Bone marrow (tissue), 2 donors: ENCODE measurements at regions not wholly inside any gene's neighbourhood (a gene's known extent, or its start where the extent isn't known, plus 50 kb on each side); places are given as distances from the start of the nearest gene placed in this dataset.

Experiments
- DNase-seq, 2 donors: peaks; one replicate each; lab custom pipeline; 2025; lab: John Stamatoyannopoulos, UW

- no peak for DNase-seq
Measured at GRCh38 chr22:27223317-27224177, 566.2 kb downstream of the MIAT start.

- no peak for DNase-seq
Measured at GRCh38 chr22:27224485-27225374, 567.3 kb downstream of the MIAT start.

- no peak for DNase-seq
Measured at GRCh38 chr22:27226666-27227065, 569.3 kb downstream of the MIAT start.

GRCh38 chr22:27228771-27229170, 571.4 kb downstream of the MIAT start:
- no peak for DNase-seq

- no peak for DNase-seq
Measured at GRCh38 chr22:27230189-27230588, 571.4 kb downstream of the MN1 start.

- DNase-seq, result no peak
Measured at GRCh38 chr22:27231266-27231665, 570.3 kb downstream of the MN1 start.

GRCh38 chr22:27232077-27232476, 569.5 kb downstream of the MN1 start:
- no peak for DNase-seq

GRCh38 chr22:27237080-27237741, 564.3 kb downstream of the MN1 start:
- no peak for DNase-seq

GRCh38 chr22:27238935-27239510, 562.5 kb downstream of the MN1 start:
- no peak for DNase-seq

- DNase-seq, result no peak
Measured at GRCh38 chr22:27239520-27239919, 562.0 kb downstream of the MN1 start.

GRCh38 chr22:27240298-27241075, 561.1 kb downstream of the MN1 start:
- no peak for DNase-seq

GRCh38 chr22:27241430-27242321, 559.9 kb downstream of the MN1 start:
- DNase-seq, result no peak

GRCh38 chr22:27242474-27242873, 559.1 kb downstream of the MN1 start:
- no peak for DNase-seq

- DNase-seq, result no peak
Measured at GRCh38 chr22:27242917-27243589, 558.5 kb downstream of the MN1 start.

GRCh38 chr22:27244328-27244727, 557.2 kb downstream of the MN1 start:
- DNase-seq, result no peak

GRCh38 chr22:27245056-27245455, 556.5 kb downstream of the MN1 start:
- DNase-seq, result no peak

GRCh38 chr22:27246558-27246957, 555.0 kb downstream of the MN1 start:
- DNase-seq, result no peak

GRCh38 chr22:27247701-27248434, 553.7 kb downstream of the MN1 start:
- no peak for DNase-seq

GRCh38 chr22:27250418-27250817, 551.1 kb downstream of the MN1 start:
- no peak for DNase-seq
